ENCODE measurements at regions not wholly inside any gene's neighbourhood (a gene's known extent, or its start where the extent isn't known, plus 50 kb on each side); places are given as distances from the start of the nearest gene placed in this dataset.

GRCh38 chr4:135927651-135928050 is 1604.6 kb downstream of the PCDH18 start:
- ChIA-PET POLR2A (ENCODE audit: unreplicated experiment) (no interaction called here), CTCF (no interaction called here)
- H2AFZ ChIP-seq (replicated peaks; ENCODE audit: low read length, poor library complexity), result no peak overlapping the region
- no peaks in the 10 kb centered on the region for H4K20me1 ChIP-seq (ENCODE audit: insufficient read depth, low read length)
- no peaks in the 10 kb centered on the region for H3K4me1 ChIP-seq (ENCODE audit: control insufficient read depth, insufficient read depth, low read length)
- no peak overlapping the region for H3K27ac ChIP-seq (ENCODE audit: insufficient read depth, low read length)
- H3K4me3 ChIP-seq (ENCODE audit: insufficient read depth, low read depth, low read length), result no peak overlapping the region
- no peak overlapping the region for H3K9ac ChIP-seq (ENCODE audit: low read depth, low read length)
- intact Hi-C loops (cut with micrococcal nuclease) (no loop called here), in situ Hi-C loops (cut with MboI; ENCODE audit: low sequenced_read_pairs) (no loop called here), dilution Hi-C loops (cut with HindIII; ENCODE audit: low sequenced_read_pairs, unreplicated experiment) (no loop called here)
- no peak overlapping the region for H3K56ac ChIP-seq (ENCODE audit: extremely low read depth, insufficient read depth, low read length)
- DNase-seq (no peak), ATAC-seq (ENCODE audit: low read depth) (no peak)
- H4K5ac ChIP-seq (ENCODE audit: low read depth, low read length), result no peak overlapping the region
- no peak overlapping the region for H3K14ac ChIP-seq (replicated peaks; ENCODE audit: low read depth, low read length)
- TF ChIP-seq FOS (IDR thresholded peaks at IDR 0.05; ENCODE audit: low read depth, low read length) (no peak), CHD1 (IDR thresholded peaks at IDR 0.05; ENCODE audit: low read depth, low read length) (no peak), SMC3 (IDR thresholded peaks at IDR 0.05; ENCODE audit: low read depth, low read length) (no peak), RFX5 (IDR thresholded peaks at IDR 0.05; ENCODE audit: low read depth, low read length) (no peak), MAZ (IDR thresholded peaks at IDR 0.05; ENCODE audit: borderline replicate concordance, low read depth, low read length) (no peak), MAFK (IDR thresholded peaks at IDR 0.05; ENCODE audit: low read depth, low read length) (no peak), ELK1 (IDR thresholded peaks at IDR 0.05; ENCODE audit: borderline replicate concordance, low read depth, low read length) (no peak)
- H2BK15ac ChIP-seq (ENCODE audit: low read depth, low read length), result no peak overlapping the region
- H3K4ac ChIP-seq (ENCODE audit: low read depth, low read length), result no peak overlapping the region
- no peak overlapping the region for H3K4me2 ChIP-seq (ENCODE audit: low read depth, low read length)
- no peak overlapping the region for H2AK9ac ChIP-seq (replicated peaks; ENCODE audit: low read depth, low read length, poor library complexity)
- H3K9me3 ChIP-seq (ENCODE audit: control insufficient read depth, insufficient read depth, low read length), result no peaks in the 10 kb centered on the region; the same call in 1 of the 2 replicates
- BruUV-seq (replicated peaks), result no TSS peak
- no peak overlapping the region for H3K18ac ChIP-seq (ENCODE audit: low read depth, low read length)
- no peaks in the 10 kb centered on the region for H3K36me3 ChIP-seq (ENCODE audit: control insufficient read depth, insufficient read depth, low read length)
- no peak overlapping the region for H3K23ac ChIP-seq (ENCODE audit: low read depth, low read length)
- no peak overlapping the region for H2AK5ac ChIP-seq (ENCODE audit: low read depth, low read length)
- no peaks in the 10 kb centered on the region for H3K9me1 ChIP-seq (ENCODE audit: insufficient read depth, low read length)
- no peak overlapping the region for H4K8ac ChIP-seq (ENCODE audit: low read depth in 2 of 2, low read length in 2 of 2)
- H2BK5ac ChIP-seq (ENCODE audit: low read depth, low read length, poor library complexity, severe bottlenecking), result no peak overlapping the region
- H3K79me1 ChIP-seq (ENCODE audit: low read depth in 1 of 2, low read length in 2 of 2), result no peaks in the 10 kb centered on the region
- no peak overlapping the region for H4K91ac ChIP-seq (ENCODE audit: insufficient read depth, low read depth, low read length)
- no peak overlapping the region for H2BK20ac ChIP-seq (ENCODE audit: low read depth, low read length)
- no peak overlapping the region for H2BK120ac ChIP-seq (ENCODE audit: low read depth, low read length)
- H3K27me3 ChIP-seq (ENCODE audit: control insufficient read depth, insufficient read depth, low read length), result no peaks in the 10 kb centered on the region

Data from IMR-90 (cell line).